HG03442 (cell line): ENCODE measurements at regions not wholly inside any gene's neighbourhood (a gene's known extent, or its start where the extent isn't known, plus 50 kb on each side); places are given as distances from the start of the nearest gene placed in this dataset.

ENCODE experiments used
- ATAC-seq: cut with Tn5 transposase; IDR thresholded peaks from one replicate; pipeline ENCODE4 v1.9.1; 2021; ENCODE audit warnings: mild to moderate bottlenecking, moderate library complexity; ENCODE audit not compliant: unreplicated experiment

GRCh38 chr11:27195837-27196202, 155.2 kb downstream of the BBOX1 start:
- ATAC-seq: no peak

GRCh38 chr11:27194976-27195375, 154.4 kb downstream of the BBOX1 start:
- ATAC-seq: no peak

- ATAC-seq: no peak
Observed at GRCh38 chr11:27193434-27194225, 153.0 kb downstream of the BBOX1 start.

- no peak for ATAC-seq
Observed at GRCh38 chr11:27192184-27192583, 151.6 kb downstream of the BBOX1 start.

- no peak for ATAC-seq
Observed at GRCh38 chr11:27191639-27192038, 151.0 kb downstream of the BBOX1 start.

- no peak for ATAC-seq
Observed at GRCh38 chr11:27188696-27189095, 148.1 kb downstream of the BBOX1 start.

- no peak for ATAC-seq
Observed at GRCh38 chr11:27187848-27188621, 147.4 kb downstream of the BBOX1 start.

GRCh38 chr11:27187075-27187847, 146.6 kb downstream of the BBOX1 start:
- no peak for ATAC-seq

- no peak for ATAC-seq
Observed at GRCh38 chr11:27186580-27186979, 146.0 kb downstream of the BBOX1 start.

- no peak for ATAC-seq
Observed at GRCh38 chr11:27184458-27185312, 144.1 kb downstream of the BBOX1 start.

GRCh38 chr11:27183672-27184457, 143.2 kb downstream of the BBOX1 start:
- ATAC-seq: no peak

- no peak for ATAC-seq
Observed at GRCh38 chr11:27179334-27179733, 138.7 kb downstream of the BBOX1 start.

GRCh38 chr11:27178859-27179258, 138.2 kb downstream of the BBOX1 start:
- no peak for ATAC-seq
